Astrocyte (in vitro differentiated cells and primary cell): ENCODE measurements at regions not wholly inside any gene's neighbourhood (a gene's known extent, or its start where the extent isn't known, plus 50 kb on each side); places are given as distances from the start of the nearest gene placed in this dataset.

Source experiments
- CTCF ChIP-seq: IDR thresholded peaks from 2 replicates; pipeline ENCODE4 v1.5.1; 2011; ENCODE audit warnings: low read depth, mild to moderate bottlenecking, inconsistent platforms, low read length, moderate library complexity; ENCODE audit not compliant: insufficient read depth
- EZH2 ChIP-seq: IDR thresholded peaks from 2 replicates; pipeline ENCODE4 v1.6.1; 2012; ENCODE audit warnings: mild to moderate bottlenecking, low read length, inconsistent platforms; ENCODE audit not compliant: insufficient read depth

GRCh38 chr2:64765160-64765805 lies 111.6 kb upstream of the SERTAD2 start:
- TF ChIP-seq CTCF (no peak), EZH2 (no peak)
